ENCODE measurements at regions not wholly inside any gene's neighbourhood (a gene's known extent, or its start where the extent isn't known, plus 50 kb on each side); places are given as distances from the start of the nearest gene placed in this dataset.

DNA sequence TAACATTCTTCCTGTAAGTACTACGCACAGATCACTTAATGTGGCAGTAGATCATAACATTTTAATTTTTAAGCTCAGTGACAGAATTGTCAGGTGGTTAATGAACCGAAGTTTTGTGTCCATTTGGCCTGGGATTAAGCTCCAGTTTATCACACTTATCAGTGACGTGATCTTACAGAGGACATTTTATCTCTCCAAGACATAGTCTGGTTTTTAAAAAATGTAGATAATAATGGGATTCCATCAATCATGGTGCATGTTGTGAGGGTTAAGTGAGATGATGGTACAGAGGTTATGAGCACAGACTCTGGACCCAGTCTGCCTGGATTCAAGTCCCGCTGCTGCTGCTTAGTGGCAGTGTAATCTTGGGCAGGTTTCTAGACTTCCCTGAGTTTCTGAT, 66.0 kb upstream of the ZFAND5 start:
- DNase-seq (ENCODE audit: low spot score): no peak

DNA sequence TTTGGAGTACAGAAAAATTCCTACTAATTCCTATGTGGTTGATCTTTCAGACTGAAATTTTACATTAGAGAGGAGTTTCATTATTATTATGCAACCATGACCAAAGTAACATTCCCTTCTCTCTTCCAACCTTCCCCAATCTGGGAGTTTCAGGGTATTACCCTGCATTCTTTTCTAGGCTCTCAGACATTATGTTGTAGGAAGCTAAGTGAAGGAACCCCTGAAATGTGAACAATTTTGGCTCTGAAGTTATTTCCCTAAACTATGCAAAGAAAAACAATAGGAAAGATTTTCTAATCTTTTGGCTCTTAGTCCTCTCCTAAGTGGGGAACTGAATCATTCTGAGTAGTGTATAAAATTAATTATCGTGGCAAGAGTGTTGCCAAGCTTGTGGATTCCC, 63.3 kb upstream of the ZFAND5 start:
- DNase-seq (ENCODE audit: low spot score): no peak

DNA sequence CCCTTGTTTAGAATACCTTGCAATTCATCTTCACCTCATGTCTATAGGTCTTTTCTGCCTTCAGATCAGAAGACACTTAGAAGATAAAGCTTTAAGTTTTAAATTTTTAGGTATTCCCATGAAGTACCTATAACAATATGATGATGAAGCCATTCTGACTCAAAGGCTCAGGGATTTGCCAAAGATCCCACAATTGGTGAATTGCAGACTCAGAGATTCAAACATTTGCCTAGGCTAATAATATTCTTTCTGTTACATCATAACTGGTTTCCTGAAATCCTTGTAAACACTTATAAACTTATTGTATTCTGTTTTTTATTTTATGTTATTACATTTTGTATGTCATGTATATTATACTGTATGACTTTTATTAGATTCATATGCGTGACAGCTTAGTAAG, 62.8 kb upstream of the ZFAND5 start:
- no peak for DNase-seq (ENCODE audit: low spot score)

DNA sequence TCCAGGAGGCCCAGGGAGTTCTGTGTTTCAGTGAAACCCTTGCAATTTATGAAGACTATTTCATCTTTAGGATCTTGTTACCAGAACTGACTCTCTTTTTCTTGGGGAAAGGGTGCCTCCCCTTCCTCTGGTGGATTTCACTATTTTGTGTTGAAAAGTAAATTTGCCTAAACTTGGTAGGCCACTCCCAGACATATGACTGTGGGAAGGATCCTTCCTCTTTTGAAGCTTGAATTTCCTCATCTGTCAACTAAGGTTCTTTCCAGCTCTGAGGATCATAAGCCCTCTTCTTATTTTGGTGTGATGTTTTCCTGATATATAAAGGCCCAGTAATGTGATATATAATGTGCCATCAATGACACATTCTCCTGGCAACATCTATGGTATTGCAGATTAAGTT, 59.1 kb upstream of the ZFAND5 start:
- DNase-seq (ENCODE audit: low spot score): peak; percentile 4

DNA sequence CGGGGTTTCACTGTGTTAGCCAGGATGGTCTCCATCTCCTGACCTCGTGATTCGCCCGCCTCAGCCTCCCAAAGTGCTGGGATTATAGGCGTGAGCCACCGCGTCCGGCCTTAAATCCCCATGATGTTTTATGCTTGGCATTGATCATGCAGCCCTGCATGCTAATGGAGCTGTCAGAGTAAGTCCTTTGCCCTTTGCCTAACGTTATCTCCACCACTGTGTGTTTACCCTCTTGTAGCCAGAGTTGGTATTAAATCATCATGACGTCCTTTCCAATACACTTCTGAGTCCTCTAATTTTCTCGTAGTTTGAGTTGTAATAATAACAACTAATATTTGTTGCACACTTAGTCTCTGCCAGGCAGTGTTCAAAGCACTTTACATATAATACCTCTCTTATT, 57.2 kb upstream of the ZFAND5 start:
- DNase-seq (ENCODE audit: low spot score): no peak

DNA sequence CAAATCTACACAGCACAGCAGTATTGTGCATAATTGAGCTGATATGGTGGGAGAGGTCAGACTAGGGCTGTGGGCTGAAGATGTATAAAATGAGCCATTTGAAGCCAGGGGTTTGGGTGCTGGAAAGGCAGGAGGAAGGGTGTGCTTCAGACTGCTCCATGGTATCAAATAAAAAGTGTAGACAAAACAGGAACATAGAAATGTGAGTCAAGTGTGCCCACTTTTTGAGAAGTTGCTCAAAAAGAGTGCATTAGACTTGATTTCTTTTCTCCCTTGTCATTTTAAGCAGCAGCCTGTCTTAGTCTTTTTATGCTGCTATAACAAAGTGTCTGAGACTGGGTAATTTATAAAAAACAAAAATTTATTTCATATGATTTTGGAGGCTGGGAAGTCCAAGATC, 55.8 kb upstream of the ZFAND5 start:
- no peak for DNase-seq (ENCODE audit: low spot score)

DNA sequence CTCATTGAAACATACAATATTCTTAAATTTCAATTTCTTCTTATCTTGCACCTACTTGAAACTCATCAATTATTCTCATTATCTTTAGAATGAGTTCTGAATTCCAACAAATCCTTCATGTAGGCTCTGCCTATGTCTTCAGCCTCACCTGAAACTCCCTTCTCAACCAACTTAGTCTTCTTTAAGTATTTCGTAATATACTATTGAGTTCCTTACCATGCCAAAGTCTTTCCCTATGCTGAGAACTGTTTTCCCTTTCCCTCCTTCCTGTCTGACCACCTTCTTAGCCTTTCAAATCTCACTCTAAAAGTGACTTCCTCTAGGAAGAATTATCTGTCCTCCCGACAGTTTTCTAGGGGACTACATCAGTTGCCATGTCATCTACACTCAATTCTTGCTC, 50.9 kb upstream of the ZFAND5 start:
- DNase-seq (ENCODE audit: low spot score): no peak

DNA sequence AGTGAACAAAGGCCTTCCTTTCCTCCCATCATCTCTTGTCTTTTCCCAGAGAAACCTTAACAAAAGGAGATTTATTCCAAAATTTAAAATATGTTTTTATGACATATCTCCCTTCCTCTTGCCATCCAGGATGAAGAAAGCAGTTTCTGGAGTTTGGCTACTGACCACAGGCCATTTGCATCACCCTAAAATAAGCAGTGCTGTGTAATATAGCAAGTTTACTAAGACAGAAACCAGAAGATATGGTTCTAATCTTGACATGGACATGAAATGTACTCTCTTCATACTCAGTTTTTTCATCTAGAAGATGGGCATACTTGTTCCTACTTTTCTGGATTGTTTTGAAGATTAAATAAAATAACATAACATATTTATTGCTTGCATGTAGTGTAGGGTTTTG, 50.2 kb upstream of the ZFAND5 start:
- DNase-seq (ENCODE audit: low spot score): no peak

All from putamen (tissue), 1 donor.